Lung (tissue), 11 donors: ENCODE measurements at regions not wholly inside any gene's neighbourhood (a gene's known extent, or its start where the extent isn't known, plus 50 kb on each side); places are given as distances from the start of the nearest gene placed in this dataset.

Experiments
- ATAC-seq: fragments of 200-7000 bp; cut with Tn5 transposase; one replicate; pipeline ENCODE4 v1.9.1; 2020; ENCODE audit warnings: moderate number of reproducible peaks; ENCODE audit not compliant: insufficient read depth, low FRiP score
- DNase-seq, 3 donors: peaks; one replicate each; pipeline ENCODE4 v3.0.0-alpha.2; 2013 to 2017
- H3K27ac ChIP-seq, 2 donors: one replicate each; pipeline ENCODE4 v1.5.1; 2013; ENCODE audit warnings: mild to moderate bottlenecking in 2 of 2, moderate library complexity in 2 of 2, control low read depth in 1 of 2, inconsistent platforms in 1 of 2, low read depth in 1 of 2, low read length in 1 of 2
- H3K27me3 ChIP-seq, 3 donors: one replicate each; pipeline ENCODE4 v1.5.1; 2013; ENCODE audit warnings: low read length in 2 of 3; ENCODE audit not compliant: control insufficient read depth in 3 of 3, insufficient read depth in 3 of 3
- H3K36me3 ChIP-seq, 4 donors: one replicate each; pipeline ENCODE4 v1.5.1; 2013; ENCODE audit warnings: low read length in 4 of 4, mild to moderate bottlenecking in 1 of 4, moderate library complexity in 1 of 4; ENCODE audit not compliant: control insufficient read depth in 4 of 4, insufficient read depth in 4 of 4
- H3K4me1 ChIP-seq, 5 donors: one replicate each; pipeline ENCODE4 v1.5.1; 2013; ENCODE audit warnings: low read length in 5 of 5, mild to moderate bottlenecking in 2 of 5, moderate library complexity in 1 of 5; ENCODE audit not compliant: control insufficient read depth in 5 of 5, insufficient read depth in 5 of 5
- H3K4me3 ChIP-seq: one replicate; pipeline ENCODE4 v1.5.1; 2013; ENCODE audit warnings: mild to moderate bottlenecking, control low read depth, moderate library complexity
- H3K9ac ChIP-seq, 2 donors: one replicate each; pipeline ENCODE4 v1.5.1; 2013; ENCODE audit warnings: low read length in 2 of 2, control low read depth in 1 of 2; ENCODE audit not compliant: insufficient read depth in 1 of 2
- H3K9me3 ChIP-seq, 4 donors: one replicate each; pipeline ENCODE4 v1.5.1; 2013; ENCODE audit warnings: low read length in 3 of 4, mild to moderate bottlenecking in 1 of 4, moderate library complexity in 1 of 4; ENCODE audit not compliant: control insufficient read depth in 4 of 4, insufficient read depth in 3 of 4
- CTCF ChIP-seq: IDR thresholded peaks from 2 replicates; pipeline ENCODE4 v1.5.1; 2012; ENCODE audit warnings: mild to moderate bottlenecking; ENCODE audit errors: control extremely low read depth, extremely low read depth
- WGBS, 2 donors: extraction: QIAGEN DNeasy Blood & Tissue Kit; methylation state at CpG; one replicate each; pipeline ENCODE4 v1.1.7; 2013; 5-methylcytosine and 5-hydroxymethylcytosine counted together
- donor health status: control.
- donor health status: control.
- donor health status: Bipolar disorder and iron deficiency.
- donor health status: healthy.
- donor health status: DM: yes; HTN: yes; CAD: no.

GRCh38 chr16:77536809-77537208 lies 102.0 kb upstream of the ADAMTS18 start:
- no peak for ATAC-seq
- no peaks in the 10 kb centered on the region for H3K27me3 ChIP-seq
- WGBS, 2 donors: 67 to 74% methylated on average over 5 of the region's 5 CpGs

GRCh38 chr16:77539421-77540034 lies 104.7 kb upstream of the ADAMTS18 start:
- Histone ChIP-seq H3K4me1 (no peaks in the 10 kb centered on the region), H3K9ac (no peak overlapping the region), H3K27ac (no peak overlapping the region), H3K4me3 (no peak overlapping the region), H3K9me3 (no peaks in the 10 kb centered on the region), H3K36me3 (no peaks in the 10 kb centered on the region), H3K27me3 (no peaks in the 10 kb centered on the region)
- 48 to 66% methylated on average over 3 of the region's 3 CpGs for WGBS, 2 donors
- ATAC-seq (no peak), DNase-seq (no peak)
- no peak for TF ChIP-seq CTCF

More at GRCh38 chr16:77536809-77537208, 102.0 kb upstream of the ADAMTS18 start:
- TF ChIP-seq CTCF: no peak
- no peak overlapping the region for H3K27ac ChIP-seq
- no peak for DNase-seq
- no peak overlapping the region for H3K9ac ChIP-seq
- no peaks in the 10 kb centered on the region for H3K4me1 ChIP-seq
- no peaks in the 10 kb centered on the region for H3K9me3 ChIP-seq
- no peaks in the 10 kb centered on the region for H3K36me3 ChIP-seq
- no peak overlapping the region for H3K4me3 ChIP-seq

DNA sequence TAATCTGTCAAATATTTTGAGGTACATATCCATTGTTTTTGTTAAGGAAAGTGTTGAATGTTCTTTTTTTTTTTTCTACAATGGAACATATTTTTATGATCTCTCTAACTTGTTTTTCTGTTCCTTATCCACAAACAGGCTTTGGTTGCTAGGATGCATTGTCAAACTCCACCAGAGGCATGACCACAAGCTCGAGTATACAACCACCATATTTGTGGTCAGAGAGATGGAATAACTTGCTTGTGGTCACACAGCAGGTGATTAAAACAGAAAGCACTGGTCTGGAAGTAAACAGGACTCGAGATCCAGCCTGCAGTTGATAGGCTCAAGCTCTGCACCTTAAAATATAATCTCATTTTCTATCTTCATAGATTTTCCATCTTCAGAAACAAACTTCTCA lies 105.8 kb upstream of the ADAMTS18 start:
- no peak for TF ChIP-seq CTCF
- no peaks in the 10 kb centered on the region for H3K9me3 ChIP-seq
- H3K9ac ChIP-seq: no peak overlapping the region
- no peaks in the 10 kb centered on the region for H3K36me3 ChIP-seq
- H3K4me3 ChIP-seq: no peak overlapping the region
- H3K4me1 ChIP-seq: no peaks in the 10 kb centered on the region
- ATAC-seq (no peak), DNase-seq (no peak)
- no peak overlapping the region for H3K27ac ChIP-seq
- H3K27me3 ChIP-seq: no peaks in the 10 kb centered on the region
- WGBS, 2 donors: 33 to 43% methylated on average over 2 of the region's 2 CpGs

DNA sequence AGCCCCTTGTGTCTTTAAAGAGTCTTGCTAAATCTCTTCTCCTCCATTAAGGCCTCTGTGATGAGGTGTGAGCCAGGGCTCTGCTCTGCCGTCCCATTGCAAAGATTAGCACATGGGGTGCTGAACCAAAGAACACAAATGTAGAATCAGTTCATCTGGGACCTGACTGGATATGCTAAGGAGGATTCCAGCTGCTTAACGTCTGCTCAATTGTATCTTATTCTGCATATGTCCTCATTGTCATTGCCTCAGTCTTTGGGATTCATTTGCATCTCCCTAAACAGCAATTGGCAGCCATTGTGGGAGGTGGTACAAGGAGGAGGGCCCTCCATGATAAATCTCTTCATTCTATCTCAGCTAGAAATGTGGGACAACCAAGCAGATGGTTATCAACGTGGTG lies 106.3 kb upstream of the ADAMTS18 start:
- Histone ChIP-seq H3K9me3 (no peaks in the 10 kb centered on the region), H3K27ac (no peak overlapping the region), H3K36me3 (no peaks in the 10 kb centered on the region), H3K27me3 (no peaks in the 10 kb centered on the region), H3K4me3 (no peak overlapping the region), H3K9ac (no peak overlapping the region), H3K4me1 (no peaks in the 10 kb centered on the region)
- WGBS, 2 donors: 41 to 48% methylated on average over 3 of the region's 3 CpGs
- DNase-seq (no peak), ATAC-seq (no peak)
- TF ChIP-seq CTCF: no peak
